ENCODE measurements at regions not wholly inside any gene's neighbourhood (a gene's known extent, or its start where the extent isn't known, plus 50 kb on each side); places are given as distances from the start of the nearest gene placed in this dataset.

GRCh38 chr17:33944826-33945225, 310.3 kb upstream of the CCL2 start:
- TF ChIP-seq CTCF (conservative IDR thresholded peaks at IDR 0.05; ENCODE audit: low read length) (no peak), EZH2phosphoT487 (IDR thresholded peaks at IDR 0.05; ENCODE audit: borderline replicate concordance) (no peak)

All from Loucy (cell line).